ENCODE measurements at regions not wholly inside any gene's neighbourhood (a gene's known extent, or its start where the extent isn't known, plus 50 kb on each side); places are given as distances from the start of the nearest gene placed in this dataset.

GRCh38 chr6:14906621-14907020 is 339.2 kb upstream of the JARID2 start:
- Histone ChIP-seq H3K9me3 (ENCODE audit: control insufficient read depth, insufficient read depth, low read length) (no peaks in the 10 kb centered on the region), H3K4me3 (ENCODE audit: low read length) (no peak overlapping the region), H3K36me3 (ENCODE audit: control insufficient read depth, insufficient read depth, low read length) (no peaks in the 10 kb centered on the region), H3K4me1 (ENCODE audit: control insufficient read depth, insufficient read depth, low read length) (peaks cover 18% of the 10 kb centered on the region), H3K27me3 (ENCODE audit: control insufficient read depth, insufficient read depth, low read length) (no peaks in the 10 kb centered on the region), H3K27ac (ENCODE audit: low read length) (no peak overlapping the region)
- TF ChIP-seq CTCF (IDR thresholded peaks at IDR 0.05) = no peak
- H3K4me3 Mint-ChIP-seq = no peak overlapping the region
- peaks cover 25 to 29% of the 10 kb centered on the region in 2 donors for H3K4me1 Mint-ChIP-seq
- H3K9me3 Mint-ChIP-seq = peaks cover 0 to 2% of the 10 kb centered on the region in 2 donors
- ATAC-seq (no peak), DNase-seq (no peak)
- intact Hi-C loops (cut with micrococcal nuclease) = no loop called here
- peaks cover 0 to 2% of the 10 kb centered on the region in 2 donors for H3K27me3 Mint-ChIP-seq (ENCODE audit: low read depth in 2 of 2)
- 100% methylated on average over 1 of the region's 2 CpGs for WGBS (ENCODE audit: insufficient coverage)
- no peak overlapping the region for H3K27ac Mint-ChIP-seq
- H3K36me3 Mint-ChIP-seq = peaks cover 12% of the 10 kb centered on the region

- Histone ChIP-seq H3K9me3 (ENCODE audit: control insufficient read depth, insufficient read depth, low read length) (no peaks in the 10 kb centered on the region), H3K36me3 (ENCODE audit: control insufficient read depth, insufficient read depth, low read length) (no peaks in the 10 kb centered on the region), H3K4me3 (ENCODE audit: low read length) (no peak overlapping the region), H3K27ac (ENCODE audit: low read length) (peak overlapping the region; percentile 51), H3K27me3 (ENCODE audit: control insufficient read depth, insufficient read depth, low read length) (no peaks in the 10 kb centered on the region), H3K4me1 (ENCODE audit: control insufficient read depth, insufficient read depth, low read length) (peaks cover 22% of the 10 kb centered on the region)
- Mint-ChIP-seq H3K4me3 (peak overlapping the region; percentile 82), H3K27ac (peak overlapping the region; percentile 77 to 85), H3K27me3 (ENCODE audit: low read depth in 2 of 2) (peaks cover 0 to 2% of the 10 kb centered on the region in 2 donors), H3K9me3 (peaks cover 0 to 2% of the 10 kb centered on the region in 2 donors), H3K36me3 (peaks cover 12% of the 10 kb centered on the region), H3K4me1 (peaks cover 18% of the 10 kb centered on the region in 2 donors)
- peak; percentile 75 to 84 (median 82) for ATAC-seq
- peak in 1 of 2 donors; percentile 50 for DNase-seq
- intact Hi-C loops (cut with micrococcal nuclease) = no loop called here
- WGBS (ENCODE audit: insufficient coverage) = 44% methylated on average over 13 of the region's 13 CpGs
- TF ChIP-seq CTCF (IDR thresholded peaks at IDR 0.05) = no peak
These were observed 334.9 kb upstream of the JARID2 start for GRCh38 chr6:14910692-14911547.

- no peak overlapping the region for H3K27ac Mint-ChIP-seq
- no peak overlapping the region for H3K27ac ChIP-seq (ENCODE audit: low read length)
These were observed 333.6 kb upstream of the JARID2 start for GRCh38 chr6:14912226-14912625.

More at GRCh38 chr6:14912226-14912625, 333.6 kb upstream of the JARID2 start:
- H3K9me3 ChIP-seq (ENCODE audit: control insufficient read depth, insufficient read depth, low read length) = no peaks in the 10 kb centered on the region
- no peaks in the 10 kb centered on the region for H3K36me3 ChIP-seq (ENCODE audit: control insufficient read depth, insufficient read depth, low read length)
- peaks cover 12% of the 10 kb centered on the region for H3K36me3 Mint-ChIP-seq
- TF ChIP-seq CTCF (IDR thresholded peaks at IDR 0.05) = no peak
- H3K4me1 ChIP-seq (ENCODE audit: control insufficient read depth, insufficient read depth, low read length) = peaks cover 22% of the 10 kb centered on the region
- 85% methylated on average over 10 of the region's 10 CpGs for WGBS (ENCODE audit: insufficient coverage)
- no peak overlapping the region for H3K4me3 ChIP-seq (ENCODE audit: low read length)
- ATAC-seq (no peak), DNase-seq (no peak)
- peaks cover 0 to 2% of the 10 kb centered on the region in 2 donors for H3K27me3 Mint-ChIP-seq (ENCODE audit: low read depth in 2 of 2)
- no peaks in the 10 kb centered on the region for H3K27me3 ChIP-seq (ENCODE audit: control insufficient read depth, insufficient read depth, low read length)
- H3K9me3 Mint-ChIP-seq = peaks cover 0 to 2% of the 10 kb centered on the region in 2 donors
- peaks cover 18% of the 10 kb centered on the region in 2 donors for H3K4me1 Mint-ChIP-seq
- no peak overlapping the region for H3K4me3 Mint-ChIP-seq
- intact Hi-C loops (cut with micrococcal nuclease) = no loop called here
